ENCODE measurements at regions not wholly inside any gene's neighbourhood (a gene's known extent, or its start where the extent isn't known, plus 50 kb on each side); places are given as distances from the start of the nearest gene placed in this dataset.
"Not testable (repeated sequence)": the region's sequence is repeated elsewhere in the genome, so short reads cannot be mapped to it uniquely, and the experiment has no call there.

DNA sequence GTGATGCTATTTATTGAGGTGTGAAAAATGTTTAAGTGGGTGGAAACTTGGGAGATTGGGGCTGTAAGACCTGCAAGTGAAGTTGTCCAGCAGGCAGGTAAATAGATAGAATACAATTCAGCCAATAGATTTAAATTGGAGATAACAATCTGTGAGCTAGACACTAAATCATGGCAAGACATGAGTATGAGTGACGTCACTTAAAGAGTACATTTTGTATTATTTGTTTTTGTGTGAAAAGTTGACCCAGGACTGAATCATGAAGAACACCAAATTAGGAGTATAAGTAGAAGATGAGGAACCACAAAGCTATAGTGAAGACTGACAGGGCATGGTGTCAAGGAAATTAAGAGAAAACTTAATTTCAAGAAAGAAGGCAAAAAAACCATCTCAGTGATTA lies 249.1 kb upstream of the SEMA3C start:
- DNase-seq, result no peak

DNA sequence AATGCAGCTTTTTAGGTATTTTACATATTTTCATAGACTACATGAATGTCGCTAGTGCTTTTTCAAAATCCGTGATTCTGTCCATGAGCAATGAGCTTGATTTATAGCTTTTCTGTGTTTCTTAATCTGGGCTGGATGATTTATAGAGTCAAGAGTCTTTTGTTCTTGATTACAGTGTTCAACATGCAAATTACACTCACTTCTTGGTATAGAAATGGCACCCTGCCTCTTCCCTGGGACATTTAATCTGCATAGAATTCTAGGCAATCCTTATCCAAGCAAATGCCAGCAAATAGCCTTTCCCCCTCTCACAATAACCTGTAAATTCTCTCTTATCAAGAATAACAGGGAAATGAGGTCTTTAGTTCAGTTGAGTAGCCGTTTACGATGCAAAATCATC lies 246.2 kb upstream of the SEMA3C start:
- DNase-seq, result no peak

DNA sequence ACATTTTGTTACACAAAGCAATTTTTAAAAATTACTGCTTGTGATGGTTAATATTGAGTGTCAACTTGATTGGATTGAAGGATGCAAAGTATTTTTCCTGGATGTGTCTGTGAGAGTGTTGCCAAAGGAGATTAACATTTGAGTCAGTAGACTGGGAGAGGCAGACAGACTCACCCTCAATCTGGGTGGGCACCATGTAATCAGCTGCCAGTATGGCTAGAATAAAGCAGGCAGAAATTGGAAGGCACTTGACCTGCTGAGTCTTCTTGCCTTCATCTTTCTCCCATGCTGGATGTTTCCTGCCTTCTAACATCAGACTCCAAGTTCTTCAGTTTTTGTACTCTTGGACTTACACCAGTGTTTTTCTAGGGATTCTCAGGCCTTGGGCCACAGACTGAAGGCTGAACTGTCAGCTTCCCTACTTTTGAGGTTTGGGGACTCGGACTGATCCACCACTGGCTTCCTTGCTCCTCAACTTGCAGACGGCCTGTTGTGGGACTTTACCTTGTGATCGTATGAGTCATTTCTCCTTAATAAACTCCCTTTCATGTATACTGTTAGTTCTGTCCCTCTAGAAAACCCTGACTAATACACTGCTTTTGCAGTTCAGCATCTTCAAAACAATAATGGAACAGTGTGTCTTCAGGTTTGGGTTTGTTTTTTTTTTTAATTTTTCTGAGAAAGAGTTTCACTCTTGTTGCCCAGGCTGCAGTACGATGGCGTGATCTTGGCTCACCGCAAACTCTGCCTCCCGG lies 244.1 kb upstream of the SEMA3C start:
- DNase-seq, result no peak

DNA sequence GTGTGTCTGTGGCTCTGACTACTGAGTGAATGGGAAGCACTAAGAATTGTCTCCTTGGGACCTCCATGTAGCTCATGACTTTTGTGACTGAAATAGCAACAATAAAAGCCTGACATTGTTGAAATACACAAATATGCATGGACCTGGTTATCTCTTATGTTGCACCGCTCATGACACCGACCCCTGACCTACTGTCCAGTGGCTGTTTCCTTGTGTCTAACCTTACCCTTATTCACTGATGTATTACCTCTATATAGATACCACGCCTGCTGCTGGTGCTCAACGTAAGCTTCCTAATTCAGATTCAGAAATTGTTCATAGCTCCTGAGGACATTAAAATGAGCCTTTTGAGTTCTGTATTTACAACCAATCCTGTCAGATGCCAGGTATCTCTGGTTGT lies 243.4 kb upstream of the SEMA3C start:
- no peak for DNase-seq

GRCh38 chr7:81161451-81162075 lies 242.7 kb upstream of the SEMA3C start:
- DNase-seq, result no peak

DNA sequence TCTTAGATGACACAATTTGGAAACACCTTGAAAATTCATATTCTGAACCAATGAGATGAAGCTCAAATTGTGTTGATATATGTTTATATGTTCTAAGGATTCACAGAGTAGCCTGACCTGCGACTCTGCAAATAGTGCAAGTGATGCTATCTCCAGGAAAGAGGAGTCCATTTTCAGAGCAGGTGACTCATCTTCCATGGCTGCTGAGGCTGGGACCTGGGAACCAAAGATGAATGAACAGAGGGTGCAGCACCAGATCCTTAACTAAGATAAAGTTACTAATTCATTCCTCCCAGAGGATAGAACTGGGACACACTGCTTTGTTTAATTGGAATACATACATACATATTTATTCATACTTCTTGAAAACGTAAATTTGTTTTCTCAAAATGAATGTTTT lies 240.6 kb upstream of the SEMA3C start:
- no peak for DNase-seq

DNA sequence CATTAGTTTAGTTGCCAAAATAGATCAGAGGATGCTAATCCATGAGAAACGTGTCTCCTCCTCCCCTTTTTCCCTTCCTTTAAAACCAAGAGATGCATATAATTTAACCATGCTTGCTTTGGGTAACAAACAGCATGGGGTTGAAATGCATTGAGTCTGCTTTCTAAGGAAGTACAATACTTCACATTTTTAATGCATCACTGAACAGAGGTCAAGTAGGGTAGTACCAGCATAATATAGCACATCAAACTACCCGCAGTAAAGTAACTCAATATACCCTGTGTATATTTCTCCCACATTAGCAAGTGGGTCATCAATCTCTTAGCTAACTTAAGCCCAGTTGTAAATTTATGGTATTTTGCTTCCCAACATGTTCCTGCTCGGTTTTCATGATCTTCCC lies 239.3 kb upstream of the SEMA3C start:
- no peak for DNase-seq

DNA sequence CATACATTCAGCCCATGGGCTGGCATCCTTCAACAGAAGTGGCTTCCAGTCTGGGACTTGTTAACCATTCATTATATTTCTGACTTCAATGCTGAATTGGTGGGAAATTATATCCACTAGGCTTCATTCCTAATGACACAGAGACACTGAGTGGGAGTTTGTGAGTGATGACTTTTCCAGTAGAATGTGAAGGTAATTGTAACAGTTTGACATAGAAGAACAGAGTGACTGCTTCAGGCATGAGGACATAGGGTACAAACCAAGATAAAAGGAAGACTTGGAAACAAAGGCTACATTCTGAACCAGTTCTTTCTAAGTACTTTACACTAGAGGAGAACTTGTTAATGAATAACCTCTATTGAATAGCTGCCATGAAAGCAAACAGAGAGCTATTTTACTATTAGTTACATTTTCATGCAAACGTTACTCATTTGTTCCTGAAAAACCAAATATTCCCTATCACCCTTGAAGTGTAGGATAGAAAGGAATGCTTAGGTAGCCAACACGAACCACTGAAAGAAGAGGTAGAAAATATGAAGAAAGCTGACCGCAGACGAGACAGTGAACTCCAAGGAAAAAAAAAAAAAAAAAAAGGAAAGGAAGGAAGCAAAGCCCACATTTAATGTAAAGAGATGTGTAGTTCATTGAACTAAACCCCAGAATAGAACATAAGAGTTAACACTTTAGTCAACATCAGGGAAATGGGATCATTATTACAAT lies 237.0 kb upstream of the SEMA3C start:
- no peak for DNase-seq

- DNase-seq, result no peak
These were observed 235.7 kb upstream of the SEMA3C start for GRCh38 chr7:81154565-81154964.

- not testable (repeated sequence) for DNase-seq
These were observed 234.1 kb upstream of the SEMA3C start for GRCh38 chr7:81152925-81153324.

DNA sequence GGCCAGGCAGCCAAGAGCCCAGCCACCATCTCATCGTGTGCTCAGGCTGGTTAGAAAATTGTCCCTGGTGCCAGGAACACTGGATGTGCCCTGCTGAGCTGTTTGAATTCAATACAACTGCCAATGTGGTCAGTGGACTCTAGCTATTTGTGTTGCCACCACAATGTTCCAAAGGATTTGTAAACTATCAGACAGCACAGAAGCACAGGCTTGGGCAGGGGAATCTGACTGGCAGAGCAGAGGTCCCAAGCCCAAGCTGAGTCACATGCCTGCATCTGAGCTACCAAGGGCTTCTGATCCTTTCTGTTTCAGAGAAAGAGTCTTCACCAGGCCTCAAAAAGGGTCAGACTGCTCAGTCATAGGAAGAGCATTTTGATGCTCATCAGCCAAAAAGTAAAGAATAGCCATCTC lies 232.1 kb upstream of the SEMA3C start:
- DNase-seq, result no peak

- no peak for DNase-seq
These were observed 225.0 kb upstream of the SEMA3C start for GRCh38 chr7:81143856-81144255.

GRCh38 chr7:81141257-81142205 lies 222.7 kb upstream of the SEMA3C start:
- DNase-seq, result not testable (repeated sequence)

- no peak for DNase-seq
These were observed 221.9 kb upstream of the SEMA3C start for GRCh38 chr7:81140775-81141174.

DNA sequence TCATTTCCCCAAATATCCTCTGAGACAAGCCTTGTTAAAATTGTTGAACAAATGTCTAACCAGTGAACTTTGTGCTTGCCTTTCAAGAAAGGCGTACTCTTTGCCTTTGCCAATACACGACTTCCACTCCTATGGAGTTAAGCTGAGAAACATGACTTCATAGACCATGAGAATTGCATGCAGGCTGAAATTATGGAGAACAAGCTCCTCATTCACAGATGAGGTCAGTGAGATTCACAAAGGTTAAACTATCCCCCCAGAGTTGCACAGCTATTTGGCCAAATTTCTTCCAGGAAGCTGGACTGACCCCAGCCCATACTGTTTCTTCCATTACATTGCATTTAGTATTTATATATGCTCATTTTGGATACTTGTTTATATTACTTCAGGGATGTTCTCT lies 221.4 kb upstream of the SEMA3C start:
- no peak for DNase-seq

- DNase-seq, result no peak
These were observed 220.0 kb upstream of the SEMA3C start for GRCh38 chr7:81138870-81139269.

DNA sequence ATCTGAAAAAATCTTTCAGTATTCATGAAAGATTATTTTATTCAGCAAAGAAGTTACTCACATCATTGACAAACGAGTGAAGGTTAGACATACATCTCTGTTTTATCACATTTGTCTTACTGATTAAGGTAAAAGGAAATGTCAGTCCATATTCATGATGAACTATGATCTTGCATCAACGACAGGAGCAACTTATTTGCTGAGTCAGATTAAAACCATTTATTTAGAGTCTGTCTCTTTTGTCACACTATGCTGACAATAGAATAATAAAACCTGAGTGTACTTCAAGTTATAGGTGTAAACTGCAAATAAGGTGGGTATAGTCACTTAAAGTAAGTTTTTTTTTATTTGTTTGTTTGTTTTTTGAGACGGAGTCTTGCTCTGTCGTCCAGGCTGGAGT lies 216.5 kb upstream of the SEMA3C start:
- no peak for DNase-seq

- DNase-seq, result no peak
These were observed 209.2 kb upstream of the SEMA3C start for GRCh38 chr7:81128011-81128410.

DNA sequence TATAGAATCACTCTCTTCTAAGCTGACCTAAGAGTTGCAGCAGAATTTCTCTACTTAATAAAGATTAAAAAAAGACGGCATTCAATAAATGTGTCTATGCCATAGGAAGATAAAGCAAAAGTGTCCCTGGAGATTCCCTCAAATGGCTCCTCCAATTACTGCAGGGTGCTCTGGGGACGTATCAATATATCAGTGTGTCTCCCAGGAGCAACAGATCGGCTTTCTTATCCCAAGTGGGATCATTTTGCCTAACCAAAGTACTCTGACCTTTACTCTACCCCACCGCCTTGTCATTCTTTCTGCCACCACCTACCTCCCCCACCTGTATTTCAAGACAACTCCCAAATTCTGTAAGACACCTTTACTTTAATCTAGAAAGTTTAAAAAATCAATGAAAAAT lies 202.0 kb upstream of the SEMA3C start:
- DNase-seq, result no peak

DNA sequence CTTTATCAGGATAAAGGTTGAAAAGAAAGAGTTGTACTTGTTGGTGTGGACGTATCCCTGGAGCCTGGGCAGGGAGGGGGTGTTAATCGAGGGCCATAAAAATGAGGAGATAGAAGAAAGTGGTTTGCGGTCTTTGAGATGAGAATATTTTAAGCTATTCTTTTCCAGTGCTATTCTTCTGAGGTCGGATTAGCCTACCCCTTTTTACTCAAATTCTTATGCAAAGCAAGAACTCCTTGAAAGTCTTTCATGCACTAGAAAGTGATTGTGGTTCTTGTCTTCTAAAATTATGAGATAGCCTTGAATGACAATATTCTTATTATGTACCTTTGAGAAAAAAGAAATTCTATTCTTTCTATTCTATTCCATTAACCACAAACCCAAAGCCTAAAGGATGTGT lies 201.3 kb upstream of the SEMA3C start:
- DNase-seq, result no peak

GRCh38 chr7:81114633-81115032 lies 195.8 kb upstream of the SEMA3C start:
- no peak for DNase-seq

- no peak for DNase-seq
These were observed 193.9 kb upstream of the SEMA3C start for GRCh38 chr7:81112731-81113130.
